Prostate gland (tissue), 2 donors: ENCODE measurements at regions not wholly inside any gene's neighbourhood (a gene's known extent, or its start where the extent isn't known, plus 50 kb on each side); places are given as distances from the start of the nearest gene placed in this dataset.

ENCODE experiments used
- DNase-seq: peaks from one replicate; pipeline ENCODE4 v3.0.0-alpha.2; 2019; ENCODE audit warnings: low spot score
- H3K27ac ChIP-seq, 2 donors: fragments of 200-600 bp; sonication (generic); 2 replicates each; pipeline ENCODE4 v1.5.1; 2017 to 2019
- H3K27me3 ChIP-seq: fragments of 200-600 bp; sonication (generic); replicated peaks from 2 replicates; pipeline ENCODE4 v1.5.1; 2019; ENCODE audit not compliant: insufficient read depth
- H3K36me3 ChIP-seq, 2 donors: fragments of 200-600 bp; sonication (generic); 1 replicate in 1 of 2; 2 replicates in 1 of 2; pipeline versions ENCODE4 v1.5.1 to v1.8.1; 2017 to 2019
- H3K4me1 ChIP-seq: fragments of 200-600 bp; sonication (generic); replicated peaks from 2 replicates; pipeline ENCODE4 v1.5.1; 2019
- H3K4me3 ChIP-seq, 2 donors: fragments of 200-600 bp; sonication (generic); 2 replicates each; pipeline ENCODE4 v1.5.1; 2017 to 2019
- H3K9me3 ChIP-seq: fragments of 200-600 bp; sonication (generic); 2 replicates; pipeline ENCODE4 v1.5.1; 2017
- CTCF ChIP-seq, 4 experiments: fragments of 200-600 bp in 2 of 4; fragments of 450-650 bp in 2 of 4; sonication (generic) in 2 of 4; IDR thresholded peaks; 1 replicate in 3 of 4; 2 replicates in 1 of 4; pipeline ENCODE4 v1.5.1; 2016 to 2019; ENCODE audit warnings: antibody characterized with exemption in 4 of 4, mild to moderate bottlenecking in 2 of 4, moderate library complexity in 2 of 4
- POLR2A ChIP-seq: fragments of 450-650 bp; IDR thresholded peaks from one replicate; pipeline ENCODE4 v1.6.1; 2016; ENCODE audit warnings: antibody characterized with exemption, mild to moderate bottlenecking
- POLR2AphosphoS5 ChIP-seq: sonication (generic); formaldehyde crosslinking; IDR thresholded peaks from one replicate; pipeline ENCODE4 v1.6.1; 2017; ENCODE audit warnings: antibody characterized with exemption
- WGBS: methylation state at CpG from one replicate; pipeline ENCODE4 v1.1.5; 2018; 5-methylcytosine and 5-hydroxymethylcytosine counted together
- intact Hi-C: fragments of 100-400 bp; cut with DNase I; formaldehyde crosslinking; loops from one replicate; pipeline ENCODE4 v1.14.2; 2022

GRCh38 chr2:19478409-19478808, 120.0 kb upstream of the OSR1 start:
- H3K27me3 ChIP-seq, result no peaks in the 10 kb centered on the region
- intact Hi-C loops, result no loop called here
- no peaks in the 10 kb centered on the region for H3K9me3 ChIP-seq
- no peaks in the 10 kb centered on the region for H3K4me1 ChIP-seq
- no peak overlapping the region for H3K4me3 ChIP-seq
- no peaks in the 10 kb centered on the region for H3K36me3 ChIP-seq
- 82% methylated on average over 1 of the region's 1 CpG for WGBS
- no peak for TF ChIP-seq POLR2A
- TF ChIP-seq POLR2AphosphoS5, result no peak
- TF ChIP-seq CTCF (IDR thresholded peaks at IDR 0.05), result no peak
- no peak overlapping the region for H3K27ac ChIP-seq
- no peak for DNase-seq

- H3K4me3 ChIP-seq, result no peak overlapping the region
- no peak overlapping the region for H3K27ac ChIP-seq
- WGBS, result 45% methylated on average over 2 of the region's 2 CpGs
- H3K27me3 ChIP-seq, result no peaks in the 10 kb centered on the region
- H3K9me3 ChIP-seq, result no peaks in the 10 kb centered on the region
- no peaks in the 10 kb centered on the region for H3K4me1 ChIP-seq
- H3K36me3 ChIP-seq, result no peaks in the 10 kb centered on the region
- TF ChIP-seq CTCF (IDR thresholded peaks at IDR 0.05) (no peak), POLR2AphosphoS5 (peak; percentile 45)
- intact Hi-C loops, result no loop called here
- peak; percentile 36 for DNase-seq
Measured at GRCh38 chr2:19476327-19476726, 117.9 kb upstream of the OSR1 start.

GRCh38 chr2:19474128-19474527, 115.7 kb upstream of the OSR1 start:
- Histone ChIP-seq H3K9me3 (no peaks in the 10 kb centered on the region), H3K4me1 (no peaks in the 10 kb centered on the region), H3K27me3 (no peaks in the 10 kb centered on the region), H3K4me3 (no peak overlapping the region), H3K27ac (no peak overlapping the region), H3K36me3 (no peaks in the 10 kb centered on the region)
- 24% methylated on average over 8 of the region's 8 CpGs for WGBS
- intact Hi-C loops, result no loop called here
- no peak for TF ChIP-seq CTCF (IDR thresholded peaks at IDR 0.05)
- TF ChIP-seq POLR2AphosphoS5, result peak; percentile 86
- peak; percentile 76 for DNase-seq

- no peaks in the 10 kb centered on the region for H3K4me1 ChIP-seq
- no peak overlapping the region for H3K27ac ChIP-seq
- DNase-seq, result no peak
- H3K36me3 ChIP-seq, result no peaks in the 10 kb centered on the region
- WGBS, result 75% methylated on average over 6 of the region's 6 CpGs
- H3K4me3 ChIP-seq, result no peak overlapping the region
- TF ChIP-seq POLR2AphosphoS5 (no peak), CTCF (IDR thresholded peaks at IDR 0.05) (no peak), POLR2A (no peak)
- intact Hi-C loops, result no loop called here
- no peaks in the 10 kb centered on the region for H3K27me3 ChIP-seq
- H3K9me3 ChIP-seq, result no peaks in the 10 kb centered on the region
Measured at GRCh38 chr2:19473350-19473749, 114.9 kb upstream of the OSR1 start.

GRCh38 chr2:19472391-19472978, 114.1 kb upstream of the OSR1 start:
- Histone ChIP-seq H3K4me3 (no peak overlapping the region), H3K27me3 (no peaks in the 10 kb centered on the region), H3K27ac (no peak overlapping the region), H3K36me3 (no peaks in the 10 kb centered on the region), H3K9me3 (no peaks in the 10 kb centered on the region), H3K4me1 (no peaks in the 10 kb centered on the region)
- WGBS, result 77% methylated on average over 4 of the region's 4 CpGs
- intact Hi-C loops, result no loop called here
- TF ChIP-seq POLR2A (no peak), POLR2AphosphoS5 (no peak), CTCF (IDR thresholded peaks at IDR 0.05) (no peak)
- DNase-seq, result no peak
